Activated CD4-positive, alpha-beta T cell treated with anti-CD3 and anti-CD28 coated beads, Interleukin-10, Interleukin-2, amounts not matched to agents 100 ng/mL and 50 ng/mL, durations not matched to agents 16 hours and 8 hours (primary cell): ENCODE measurements at regions not wholly inside any gene's neighbourhood (a gene's known extent, or its start where the extent isn't known, plus 50 kb on each side); places are given as distances from the start of the nearest gene placed in this dataset.

ENCODE experiments used
- DNase-seq: peaks from one replicate; pipeline ENCODE4 v3.0.0-alpha.2; 2020

GRCh38 chr11:32161293-32161692 lies 70.4 kb downstream of the RCN1 start:
- DNase-seq = no peak

DNA sequence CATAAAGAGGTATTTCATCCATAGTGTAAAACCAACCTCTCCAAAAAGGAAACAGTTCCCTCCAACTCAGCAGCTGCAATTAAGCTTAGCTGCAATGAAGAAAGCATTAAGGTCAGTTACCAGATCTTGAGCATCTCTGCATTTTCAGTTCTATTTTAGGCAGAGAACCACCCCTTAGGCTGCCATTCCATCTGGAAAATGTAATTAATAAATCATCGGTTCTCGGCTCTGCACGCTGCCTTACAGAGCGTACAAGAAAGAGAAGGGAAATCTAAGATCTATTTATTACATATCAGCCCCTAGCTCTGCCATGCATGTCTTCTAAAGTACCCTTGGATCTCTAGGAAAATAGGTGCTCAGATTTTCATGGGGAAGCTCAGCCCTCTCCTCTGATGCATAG lies 71.5 kb downstream of the RCN1 start:
- DNase-seq = no peak

DNA sequence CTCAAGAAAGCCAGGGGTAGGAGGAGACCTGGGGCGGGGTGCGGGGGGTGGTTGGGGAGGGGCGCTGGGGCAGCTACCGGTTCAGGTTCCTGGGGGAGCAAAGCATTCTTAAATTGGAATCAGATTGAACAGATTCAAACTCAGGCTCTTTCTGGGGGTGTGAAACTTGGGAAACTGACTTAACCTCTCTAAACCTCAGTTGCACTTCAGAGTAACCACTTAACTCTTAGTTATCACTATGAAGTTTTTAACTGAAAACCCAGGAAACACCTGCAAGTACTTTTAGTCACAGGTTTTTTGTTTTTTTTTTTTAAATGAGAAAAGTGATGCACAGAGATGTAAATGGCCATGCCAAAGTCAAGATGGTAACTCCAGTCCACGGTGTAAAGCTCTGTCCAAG lies 72.0 kb downstream of the RCN1 start:
- DNase-seq = no peak

DNA sequence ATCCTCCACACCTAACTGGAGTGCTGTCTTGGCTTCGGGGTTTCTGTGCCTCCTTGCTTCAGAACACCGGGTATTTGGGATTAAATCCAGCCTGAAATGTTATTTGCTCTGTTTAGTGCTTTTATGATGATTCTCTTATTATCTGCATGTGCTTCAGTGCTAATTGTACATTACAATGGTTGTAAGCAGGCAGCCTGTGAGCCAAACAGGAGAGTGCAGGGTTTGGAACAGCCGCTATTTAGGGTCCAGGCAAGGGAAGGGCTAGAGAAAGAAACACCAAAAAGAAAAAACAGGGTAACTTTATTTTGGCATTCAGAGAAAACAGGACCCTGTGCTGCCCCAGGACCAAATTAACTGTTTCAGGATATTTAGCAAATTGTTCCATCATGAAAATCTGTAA lies 72.7 kb downstream of the RCN1 start:
- DNase-seq = no peak

DNA sequence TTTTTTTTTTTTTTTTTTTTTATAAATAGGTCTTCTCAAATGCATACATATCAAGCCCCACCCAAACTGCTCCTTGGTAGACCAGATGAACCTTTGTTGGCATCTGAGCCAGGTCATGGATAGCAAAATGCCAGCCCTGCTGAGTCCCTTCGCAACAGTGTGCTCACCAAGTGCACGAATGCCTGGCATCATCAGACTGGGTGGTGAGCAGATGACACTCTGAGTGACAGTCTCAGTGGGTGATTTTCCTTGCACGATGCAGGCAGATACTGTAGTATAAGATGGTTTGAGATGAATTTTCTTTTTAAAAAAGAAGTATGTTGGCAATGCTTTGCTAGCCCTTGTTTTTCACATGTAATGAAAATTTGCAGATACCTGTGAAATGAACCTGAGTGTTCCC lies 74.0 kb downstream of the RCN1 start:
- DNase-seq = no peak

- DNase-seq = no peak
These were observed 78.0 kb downstream of the RCN1 start for GRCh38 chr11:32168924-32169323.

GRCh38 chr11:32171445-32171844 lies 80.6 kb downstream of the RCN1 start:
- no peak for DNase-seq

- no peak for DNase-seq
These were observed 81.4 kb downstream of the RCN1 start for GRCh38 chr11:32172041-32172847.

GRCh38 chr11:32172848-32173834 lies 82.3 kb downstream of the RCN1 start:
- peak; percentile 42 for DNase-seq

DNA sequence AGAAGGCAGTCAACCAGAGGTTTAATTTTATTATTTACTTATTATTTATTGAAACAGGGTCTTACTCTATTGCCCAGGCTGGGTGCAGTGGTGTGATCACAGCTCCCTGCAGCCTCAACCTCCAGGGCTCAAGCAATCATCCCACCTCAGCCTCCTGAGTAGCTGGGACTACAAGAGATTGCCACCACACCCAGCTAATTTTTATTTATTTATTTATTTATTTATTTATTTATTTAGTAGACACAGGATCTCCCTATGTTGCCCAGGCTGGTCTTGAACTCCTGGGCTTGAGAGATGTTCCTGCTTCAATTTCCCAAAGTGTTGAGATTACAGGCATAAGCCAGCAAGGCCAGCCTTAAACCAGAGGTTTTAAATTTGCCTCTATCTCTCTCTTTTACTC lies 83.1 kb downstream of the RCN1 start:
- DNase-seq = no peak

DNA sequence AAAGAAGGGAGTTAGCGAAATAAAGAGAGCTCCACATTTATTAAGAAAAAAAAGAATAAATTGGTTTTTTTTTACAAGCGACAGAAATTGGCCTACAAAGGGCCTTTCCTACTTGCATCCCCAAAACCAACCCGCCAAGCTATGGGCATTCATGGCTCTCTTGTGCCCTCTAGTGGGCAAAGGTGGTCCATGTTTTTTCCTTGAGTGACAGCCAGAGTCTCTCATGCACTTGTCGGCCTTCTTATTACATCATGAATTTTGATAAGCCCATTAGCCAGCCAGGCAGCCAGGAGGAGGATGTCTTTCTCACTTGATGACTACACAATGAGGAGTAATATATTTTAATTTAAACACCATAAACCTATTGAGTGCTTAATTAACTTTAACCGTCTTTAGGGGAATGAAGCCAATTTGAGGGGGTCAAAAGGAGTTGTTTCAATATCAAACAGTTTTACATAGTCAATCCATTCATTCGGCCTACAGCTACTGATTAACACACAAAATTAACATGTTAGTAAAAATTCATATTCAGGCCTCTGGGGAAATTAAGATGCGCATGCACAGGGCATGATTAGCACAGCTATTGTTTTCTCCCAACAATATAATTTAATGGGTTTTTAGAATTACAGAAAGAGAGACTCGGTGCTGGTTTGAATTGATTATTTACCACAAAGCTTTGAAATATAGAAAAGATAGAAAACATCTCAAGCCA lies 85.5 kb downstream of the RCN1 start:
- peak; percentile 86 for DNase-seq

DNA sequence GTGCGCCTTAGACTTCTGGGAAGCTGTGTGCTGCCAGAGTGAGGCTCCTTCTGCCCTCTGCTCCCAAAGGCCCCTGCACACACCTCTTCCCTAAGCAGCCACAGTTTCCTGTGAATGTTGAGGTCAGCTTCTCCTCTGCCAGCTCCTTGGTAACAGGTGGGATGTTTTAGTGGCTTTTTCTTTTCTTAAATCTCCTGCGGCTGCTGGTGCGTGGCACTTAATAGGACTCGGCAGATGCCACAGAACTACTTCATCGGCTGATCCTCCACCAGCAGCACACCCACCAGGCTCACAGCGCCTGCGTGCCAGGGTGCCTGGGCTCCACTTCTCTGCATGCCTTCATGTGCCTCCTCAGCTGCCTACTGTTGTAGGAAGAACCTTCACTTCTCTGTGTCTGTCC lies 87.8 kb downstream of the RCN1 start:
- DNase-seq = no peak

GRCh38 chr11:32183512-32183911 lies 92.6 kb downstream of the RCN1 start:
- DNase-seq = no peak

GRCh38 chr11:32184041-32184722 lies 93.3 kb downstream of the RCN1 start:
- DNase-seq = no peak

GRCh38 chr11:32184723-32185376 lies 94.0 kb downstream of the RCN1 start:
- no peak for DNase-seq

- DNase-seq = no peak
These were observed 95.2 kb downstream of the RCN1 start for GRCh38 chr11:32186118-32186517.

DNA sequence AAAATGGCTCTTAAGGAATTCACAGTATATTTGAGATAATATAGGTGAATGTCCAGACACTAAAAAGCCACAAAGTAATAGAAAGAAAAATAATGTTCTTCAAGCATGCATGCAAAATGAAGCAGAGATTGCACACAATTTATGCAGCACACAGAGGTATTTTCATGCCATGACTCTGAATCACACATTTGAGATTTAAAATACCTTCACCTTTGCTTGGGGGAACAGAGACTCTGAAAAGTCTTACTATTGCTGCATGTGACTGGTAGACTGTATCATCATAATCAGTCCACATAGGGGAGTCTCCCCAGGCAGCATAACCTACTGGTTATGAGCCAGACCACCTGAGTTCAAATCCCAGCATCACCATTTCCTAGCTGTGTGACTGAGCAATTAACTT lies 96.2 kb downstream of the RCN1 start:
- DNase-seq = no peak

GRCh38 chr11:32188785-32189184 lies 97.9 kb downstream of the RCN1 start:
- no peak for DNase-seq

DNA sequence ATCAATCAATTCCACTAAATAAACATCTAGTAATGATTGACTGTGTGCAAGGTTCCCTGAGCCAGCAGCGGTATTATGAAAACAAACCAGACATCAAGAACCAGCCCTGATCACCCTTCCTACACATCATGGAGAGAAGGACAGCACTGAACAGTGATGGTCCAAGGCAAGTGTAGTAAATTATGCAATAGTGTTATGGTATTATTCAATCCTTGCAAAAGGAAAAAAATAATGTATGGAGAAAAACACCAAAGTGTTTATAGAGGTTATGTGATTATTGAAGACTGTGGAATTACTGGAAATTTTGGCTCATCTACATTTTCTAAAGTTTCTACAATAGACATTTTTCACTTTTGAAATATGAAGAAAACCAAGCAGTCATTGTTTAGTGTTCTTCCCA lies 105.3 kb downstream of the RCN1 start:
- no peak for DNase-seq

GRCh38 chr11:32198053-32198452 lies 107.2 kb downstream of the RCN1 start:
- DNase-seq = no peak

DNA sequence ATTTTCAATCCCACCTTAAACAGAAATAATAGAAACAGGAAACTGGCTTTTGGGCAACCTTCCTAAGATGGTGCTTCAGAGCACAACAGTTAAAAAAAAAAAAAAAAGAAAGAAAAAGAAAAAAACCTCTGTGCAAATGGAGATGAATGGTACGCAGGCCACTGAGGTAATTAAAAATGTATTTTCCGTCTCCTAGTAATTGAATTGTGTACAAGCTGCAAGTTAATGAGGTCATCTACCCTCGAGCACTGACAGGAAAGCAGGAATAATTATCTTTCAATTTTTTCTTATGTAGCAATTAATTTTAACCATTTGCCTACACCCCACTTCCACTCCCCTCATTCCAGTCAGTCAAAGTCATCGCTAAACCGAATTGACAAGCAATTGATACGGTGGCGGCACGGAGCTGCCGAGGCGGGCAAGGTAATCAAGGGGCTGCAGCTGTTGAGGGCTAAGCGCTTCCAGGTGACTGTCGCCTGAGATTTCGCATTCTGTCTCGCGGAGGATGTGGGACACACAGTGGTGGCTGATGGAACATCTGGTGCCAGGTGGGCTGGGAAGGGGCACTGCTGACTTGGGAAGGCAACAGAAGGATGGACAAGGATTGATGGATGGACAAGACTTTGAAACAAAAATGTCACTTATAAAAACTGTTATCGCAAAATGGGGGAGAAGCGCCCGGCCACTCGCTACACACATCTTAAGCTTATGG lies 109.4 kb downstream of the RCN1 start:
- DNase-seq = no peak

DNA sequence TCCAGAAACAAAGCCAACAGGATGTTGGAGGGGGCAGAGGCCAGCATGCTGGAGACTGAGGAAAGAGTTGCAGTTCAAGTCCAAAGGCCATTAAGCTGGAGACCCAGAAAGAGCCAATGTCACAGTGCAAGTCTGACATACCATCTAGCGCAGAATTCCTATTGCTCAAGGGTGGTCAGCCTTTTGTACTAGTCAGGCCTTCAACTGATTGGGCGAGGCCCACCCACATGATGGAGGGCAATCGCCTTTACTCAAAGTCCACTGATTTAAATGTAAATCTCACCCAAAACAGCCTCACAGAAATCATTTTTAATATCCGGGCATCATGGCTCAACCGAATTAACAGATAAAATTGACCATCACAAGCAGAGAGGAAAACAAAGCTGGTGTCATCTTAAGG lies 113.9 kb downstream of the RCN1 start:
- no peak for DNase-seq
